HEK293 (cell line): ENCODE measurements at regions not wholly inside any gene's neighbourhood (a gene's known extent, or its start where the extent isn't known, plus 50 kb on each side); places are given as distances from the start of the nearest gene placed in this dataset.

ENCODE experiments used
- CTCF ChIA-PET: fragments of 350-600 bp; formaldehyde crosslinking; extraction: SDS; loops from one replicate; lab custom pipeline; 2021; ENCODE audit warnings: antibody characterized with exemption; lab: Yijun Ruan, JAX
- POLR2A ChIA-PET: fragments of 300-600 bp; formaldehyde crosslinking; extraction: SDS; loops from one replicate; lab custom pipeline; 2020; ENCODE audit warnings: antibody characterized with exemption, inconsistent platforms; lab: Yijun Ruan, JAX
- H3K27ac ChIP-seq: fragments of 200-500 bp; sonication (Bioruptor generic); 2 replicates; pipeline ENCODE4 v1.5.1; 2014; ENCODE audit warnings: low read depth, low read length, control low read depth, inconsistent platforms; ENCODE audit errors: extremely low read depth
- H3K36me3 ChIP-seq, 2 experiments: fragments of 200-500 bp in 1 of 2; sonication (Bioruptor generic) in 1 of 2; 1 replicate in 1 of 2; 2 replicates in 1 of 2; pipeline ENCODE4 v1.5.1; 2014 to 2017; ENCODE audit warnings: inconsistent platforms in 2 of 2, low read length in 2 of 2; ENCODE audit not compliant: control insufficient read depth in 2 of 2, insufficient read depth in 1 of 2
- H3K4me1 ChIP-seq: fragments of 200-500 bp; sonication (Bioruptor generic); 2 replicates; pipeline ENCODE4 v1.5.1; 2014; ENCODE audit warnings: mild to moderate bottlenecking, low read length, inconsistent platforms; ENCODE audit not compliant: control insufficient read depth, insufficient read depth
- H3K4me3 ChIP-seq: 2 replicates; pipeline ENCODE4 v1.5.1; 2011; ENCODE audit warnings: low read depth, mild to moderate bottlenecking, control low read depth, low read length, moderate library complexity
- H3K9me3 ChIP-seq: fragments of 200-500 bp; sonication (Bioruptor generic); 2 replicates; pipeline ENCODE4 v1.5.1; 2014; ENCODE audit warnings: low read depth, low read length, inconsistent platforms; ENCODE audit not compliant: control insufficient read depth, insufficient read depth
- FEZF1 ChIP-seq: fragments of 450-650 bp; formaldehyde crosslinking; IDR thresholded peaks from 2 replicates; pipeline ENCODE4 v1.5.1; 2016; ENCODE audit warnings: missing biosample characterization, missing genetic modification characterization
- GFI1B ChIP-seq: fragments of 450-650 bp; formaldehyde crosslinking; IDR thresholded peaks from 2 replicates; pipeline ENCODE4 v1.5.1; 2016; ENCODE audit warnings: missing biosample characterization, missing genetic modification characterization
- GLIS1 ChIP-seq: fragments of 450-650 bp; formaldehyde crosslinking; IDR thresholded peaks from 2 replicates; pipeline ENCODE4 v1.5.1; 2016; ENCODE audit warnings: missing biosample characterization, missing genetic modification characterization
- HOXC10 ChIP-seq: sonication (generic); formaldehyde crosslinking; IDR thresholded peaks from 2 replicates; pipeline ENCODE4 v1.8.1; 2023; ENCODE audit warnings: mild to moderate bottlenecking, missing genetic modification reagents
- KLF9 ChIP-seq: fragments of 450-650 bp; formaldehyde crosslinking; IDR thresholded peaks from 2 replicates; pipeline ENCODE4 v1.5.1; 2016; ENCODE audit warnings: missing biosample characterization, missing genetic modification characterization, low read depth
- TRIM28 ChIP-seq: IDR thresholded peaks from 2 replicates; pipeline ENCODE4 v1.6.1; 2011; ENCODE audit warnings: low read length, control low read depth, borderline replicate concordance
- ZBTB20 ChIP-seq: fragments of 450-650 bp; formaldehyde crosslinking; IDR thresholded peaks from 2 replicates; pipeline ENCODE4 v1.5.1; 2016; ENCODE audit warnings: missing biosample characterization, missing genetic modification characterization
- ZNF18 ChIP-seq: fragments of 450-650 bp; formaldehyde crosslinking; IDR thresholded peaks from 2 replicates; pipeline ENCODE4 v1.5.1; 2016; ENCODE audit warnings: missing biosample characterization, missing genetic modification characterization
- ZNF223 ChIP-seq: fragments of 450-650 bp; formaldehyde crosslinking; IDR thresholded peaks from 2 replicates; pipeline ENCODE4 v1.5.1; 2016; ENCODE audit warnings: missing biosample characterization, missing genetic modification characterization
- ZNF248 ChIP-seq: fragments of 450-650 bp; formaldehyde crosslinking; IDR thresholded peaks from 2 replicates; pipeline ENCODE4 v1.5.1; 2017; ENCODE audit warnings: missing biosample characterization, missing genetic modification characterization
- ZNF280D ChIP-seq: fragments of 450-650 bp; formaldehyde crosslinking; IDR thresholded peaks from 2 replicates; pipeline ENCODE4 v1.5.1; 2016; ENCODE audit warnings: missing biosample characterization, missing genetic modification characterization
- ZNF423 ChIP-seq: fragments of 450-650 bp; formaldehyde crosslinking; IDR thresholded peaks from 2 replicates; pipeline ENCODE4 v1.5.1; 2016; ENCODE audit warnings: missing biosample characterization, missing genetic modification characterization
- ZNF426 ChIP-seq: fragments of 450-650 bp; formaldehyde crosslinking; IDR thresholded peaks from 2 replicates; pipeline ENCODE4 v1.5.1; 2017; ENCODE audit warnings: missing biosample characterization, missing genetic modification characterization, mild to moderate bottlenecking, inconsistent platforms, moderate library complexity
- ZNF513 ChIP-seq: fragments of 450-650 bp; IDR thresholded peaks from 2 replicates; pipeline ENCODE4 v1.5.1; 2018; ENCODE audit warnings: missing biosample characterization, missing genetic modification characterization
- ZNF529 ChIP-seq: fragments of 450-650 bp; formaldehyde crosslinking; IDR thresholded peaks from 2 replicates; pipeline ENCODE4 v1.5.1; 2017; ENCODE audit warnings: missing genetic modification characterization, missing biosample characterization; ENCODE audit not compliant: insufficient replicate concordance
- ZNF585B ChIP-seq: fragments of 450-650 bp; formaldehyde crosslinking; IDR thresholded peaks from 2 replicates; pipeline ENCODE4 v1.5.1; 2016; ENCODE audit warnings: missing biosample characterization, missing genetic modification characterization
- ZNF645 ChIP-seq: fragments of 450-650 bp; formaldehyde crosslinking; IDR thresholded peaks from 2 replicates; pipeline ENCODE4; 2016; ENCODE audit warnings: missing biosample characterization, missing genetic modification characterization
- ZNF654 ChIP-seq: fragments of 450-650 bp; formaldehyde crosslinking; IDR thresholded peaks from 2 replicates; pipeline ENCODE4 v1.5.1; 2016; ENCODE audit warnings: low read depth, missing biosample characterization, missing genetic modification characterization
- ZNF701 ChIP-seq: fragments of 450-650 bp; formaldehyde crosslinking; IDR thresholded peaks from 2 replicates; pipeline ENCODE4 v1.5.1; 2016; ENCODE audit warnings: missing biosample characterization, missing genetic modification characterization
- ZSCAN18 ChIP-seq: fragments of 450-650 bp; formaldehyde crosslinking; IDR thresholded peaks from 2 replicates; pipeline ENCODE4 v1.5.1; 2016; ENCODE audit warnings: missing biosample characterization, missing genetic modification characterization

- H3K4me1 ChIP-seq = peaks cover 13% of the 10 kb centered on the region
- no peaks in the 10 kb centered on the region for H3K36me3 ChIP-seq
- POLR2A ChIA-PET = no interaction called here
- no peaks in the 10 kb centered on the region for H3K9me3 ChIP-seq
- no peak overlapping the region for H3K27ac ChIP-seq
- TF ChIP-seq ZBTB20 (tag by site-specific recombination) (no peak), ZNF223 (no peak), FEZF1 (tag by site-specific recombination) (no peak), ZNF513 (tag by site-specific recombination) (no peak), ZNF585B (no peak)
- TF ChIP-seq, all 188 proteins: peak for 0
- CTCF ChIA-PET = interaction anchor here (0.5 to 1.2 kb wide), 3 partner anchors 9 to 106 kb away, joined by 3 read pairs; no protein-coding TSS in a partner anchor
- no peak overlapping the region for H3K4me3 ChIP-seq
Measured at GRCh38 chr18:26708806-26709716, 156.4 kb downstream of the AQP4 start.

- TF ChIP-seq KLF9 (tag by site-specific recombination) (no peak), ZNF223 (no peak), ZNF529 (tag by site-specific recombination) (no peak), ZSCAN18 (tag by site-specific recombination) (no peak), HOXC10 (CRISPR knock-in tag) (no peak), GFI1B (tag by site-specific recombination) (no peak), ZNF280D (no peak), ZNF426 (tag by site-specific recombination) (no peak), ZNF645 (tag by site-specific recombination) (no peak), ZNF701 (no peak), GLIS1 (tag by site-specific recombination) (no peak), TRIM28 (no peak), ZNF248 (tag by site-specific recombination) (no peak), ZNF423 (tag by site-specific recombination) (no peak), ZNF18 (no peak), ZNF654 (tag by site-specific recombination) (no peak)
- no peak overlapping the region for H3K27ac ChIP-seq
- POLR2A ChIA-PET = no interaction called here
- H3K4me1 ChIP-seq = peaks cover 13% of the 10 kb centered on the region
- H3K4me3 ChIP-seq = no peak overlapping the region
- H3K36me3 ChIP-seq = no peaks in the 10 kb centered on the region
- CTCF ChIA-PET = no interaction called here
- H3K9me3 ChIP-seq = no peaks in the 10 kb centered on the region
Measured at GRCh38 chr18:26706911-26707351, 158.6 kb downstream of the AQP4 start.
